ENCODE measurements at regions not wholly inside any gene's neighbourhood (a gene's known extent, or its start where the extent isn't known, plus 50 kb on each side); places are given as distances from the start of the nearest gene placed in this dataset.
"Not testable (repeated sequence)": the region's sequence is repeated elsewhere in the genome, so short reads cannot be mapped to it uniquely, and the experiment has no call there.

DNA sequence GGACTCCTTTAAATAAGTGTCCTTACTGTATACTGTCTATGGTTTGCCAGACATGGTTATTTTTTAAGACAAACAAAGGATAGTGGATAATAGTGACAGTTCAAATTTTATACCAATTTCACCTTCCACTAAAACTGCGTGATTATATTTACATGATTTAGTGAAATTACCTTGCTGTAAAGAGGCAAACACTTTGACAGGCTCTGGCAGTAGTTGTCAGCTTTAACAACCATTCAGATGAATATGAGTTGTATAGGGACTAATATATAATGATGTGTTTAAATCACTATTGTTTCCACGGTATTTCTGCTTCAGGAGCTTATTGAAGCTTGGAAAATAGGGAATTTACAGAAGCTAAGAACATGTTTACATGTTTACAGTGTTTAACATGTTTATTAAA, 1364.0 kb downstream of the FSCB start:
- DNase-seq: no peak

DNA sequence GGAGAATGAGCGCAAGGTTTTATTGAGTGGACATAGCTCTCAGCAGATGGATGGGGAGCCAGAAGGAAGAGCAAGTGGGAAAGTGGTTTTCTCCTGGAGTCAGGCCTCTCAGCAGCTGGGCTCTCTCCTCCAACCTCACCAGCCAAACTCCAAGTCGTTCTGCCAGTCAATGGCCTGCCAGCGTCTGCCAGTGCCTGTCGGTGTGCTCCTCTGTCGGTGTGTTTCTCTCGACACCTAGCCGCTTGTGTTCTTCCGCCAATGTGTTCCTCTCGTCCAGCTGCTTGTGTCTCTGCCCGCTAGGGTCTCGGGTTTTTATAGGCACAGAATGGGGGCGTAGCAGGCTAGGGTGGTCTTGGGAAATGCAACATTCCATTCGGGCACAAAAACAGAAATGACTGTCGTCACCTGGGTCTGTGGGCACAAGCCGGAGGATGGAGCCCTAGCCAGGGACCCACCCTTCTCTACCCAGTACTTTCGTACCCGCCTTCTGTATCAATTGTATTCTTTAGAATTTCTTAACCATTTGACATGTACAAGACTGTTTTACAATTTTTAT, 1365.4 kb downstream of the FSCB start:
- no peak for DNase-seq

DNA sequence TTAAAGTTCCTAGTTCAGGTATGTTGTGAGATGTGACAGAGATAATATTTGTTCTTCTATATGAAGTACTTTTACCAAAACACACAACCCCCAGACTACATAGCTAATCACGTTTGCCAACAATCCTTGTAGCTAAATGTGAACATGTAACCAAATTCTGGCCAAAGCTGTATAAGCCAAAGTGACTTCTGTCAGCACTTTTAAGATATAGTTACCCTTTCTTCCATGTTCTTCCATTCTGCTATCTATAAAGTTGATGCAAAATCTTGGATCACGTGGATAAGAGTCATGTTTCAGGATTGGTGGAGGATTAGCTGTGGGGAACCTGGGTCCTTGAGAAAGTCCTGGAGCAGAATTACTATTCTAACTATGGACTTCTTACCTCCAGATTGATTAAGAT, 1366.6 kb downstream of the FSCB start:
- no peak for DNase-seq

DNA sequence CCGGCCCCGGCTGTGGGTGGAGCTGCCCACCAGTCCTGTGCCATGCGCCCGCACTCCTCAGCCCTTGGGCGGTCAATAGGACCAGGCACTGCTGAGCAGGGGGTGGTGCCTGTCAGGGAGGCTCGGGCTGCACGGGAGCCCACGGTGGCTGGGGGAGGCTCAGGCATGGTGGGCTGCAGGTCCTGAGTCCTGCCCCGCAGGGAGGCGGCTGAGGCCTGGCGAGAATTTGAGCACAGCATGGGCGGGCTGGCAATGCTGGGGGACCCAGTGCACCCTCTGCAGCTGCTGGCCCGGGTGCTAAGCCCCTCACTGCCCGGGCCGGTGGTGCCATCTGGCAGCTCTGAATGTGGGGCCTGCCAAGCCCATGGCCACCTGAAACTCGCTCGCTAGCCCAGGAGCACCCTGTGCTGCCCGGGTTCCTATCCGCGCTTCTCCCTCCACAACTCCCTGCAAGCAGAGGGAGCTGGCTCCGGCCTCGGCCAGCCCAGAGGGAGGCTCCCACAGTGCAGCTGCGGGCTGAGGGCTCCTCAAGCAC, 1371.1 kb downstream of the FSCB start:
- no peak for DNase-seq

DNA sequence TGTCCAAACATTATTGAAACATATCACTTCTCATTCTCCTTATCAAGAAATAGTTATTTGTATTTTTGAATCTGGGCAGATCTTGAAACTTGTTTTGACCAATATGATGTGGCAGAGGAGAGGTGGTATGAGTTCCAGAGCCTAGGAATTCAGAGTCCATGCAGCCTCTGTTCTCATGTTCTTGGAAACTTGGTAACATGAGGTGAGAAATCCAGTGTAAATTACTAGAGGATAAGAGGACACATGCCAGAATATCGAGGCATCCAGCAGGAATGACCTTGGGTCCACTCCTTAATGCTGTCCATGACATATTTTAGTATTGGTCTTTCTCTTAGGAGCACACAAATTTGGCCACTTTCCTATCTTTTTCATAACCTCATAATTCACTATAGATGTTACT, 1374.6 kb downstream of the FSCB start:
- no peak for DNase-seq

DNA sequence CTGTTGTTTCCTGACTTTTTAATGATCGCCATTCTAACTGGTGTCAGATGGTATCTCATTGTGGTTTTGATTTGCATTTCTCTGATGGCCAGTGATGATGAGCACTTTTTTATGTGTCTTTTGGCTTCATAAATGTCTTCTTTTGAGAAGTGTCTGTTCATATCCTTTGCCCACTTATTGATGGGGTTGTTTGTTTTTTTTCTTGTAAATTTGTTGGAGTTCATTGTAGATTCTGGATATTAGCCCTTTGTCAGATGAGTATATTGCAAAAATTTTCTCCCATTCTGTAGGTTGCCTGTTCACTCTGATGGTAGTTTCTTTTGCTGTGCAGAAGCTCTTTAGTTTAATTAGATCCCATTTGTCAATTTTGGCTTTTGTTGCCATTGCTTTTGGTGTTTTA, 1378.7 kb downstream of the FSCB start:
- DNase-seq: not testable (repeated sequence)

DNA sequence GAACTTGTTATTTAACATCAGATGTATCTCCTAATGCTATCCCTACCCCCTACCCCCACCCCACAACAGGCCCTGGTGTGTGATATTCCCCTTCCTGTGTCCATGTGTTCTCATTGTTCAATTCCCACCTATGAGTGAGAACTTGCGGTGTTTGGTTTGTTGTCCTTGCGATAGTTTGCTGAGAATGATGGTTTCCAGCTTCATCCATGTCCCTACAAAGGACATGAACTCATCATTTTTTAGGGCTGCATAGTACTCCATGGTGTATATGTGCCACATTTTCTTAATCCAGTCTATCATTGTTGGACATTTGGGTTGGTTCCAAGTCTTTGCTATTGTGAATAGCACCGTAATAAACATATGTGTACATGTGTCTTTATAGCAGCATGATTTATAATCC, 1379.2 kb downstream of the FSCB start:
- DNase-seq: not testable (repeated sequence)

DNA sequence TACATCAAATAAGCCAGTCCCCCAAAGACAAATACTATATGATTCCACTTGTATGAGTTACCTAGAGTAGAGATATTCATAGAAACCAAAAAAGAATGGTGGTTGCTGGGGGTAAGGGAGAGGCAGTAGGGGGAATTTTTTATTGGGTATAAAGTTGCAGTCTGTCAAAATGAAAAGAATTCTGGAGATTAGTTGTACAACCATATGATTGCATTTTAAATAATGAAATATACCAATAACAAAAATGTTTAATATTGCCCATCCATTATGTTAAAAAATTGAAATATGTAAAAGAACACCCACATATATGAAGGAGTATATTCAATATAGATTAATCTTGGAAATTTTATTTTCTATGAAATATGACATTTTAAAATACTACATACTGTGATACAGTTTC, 1383.5 kb downstream of the FSCB start:
- no peak for DNase-seq

DNA sequence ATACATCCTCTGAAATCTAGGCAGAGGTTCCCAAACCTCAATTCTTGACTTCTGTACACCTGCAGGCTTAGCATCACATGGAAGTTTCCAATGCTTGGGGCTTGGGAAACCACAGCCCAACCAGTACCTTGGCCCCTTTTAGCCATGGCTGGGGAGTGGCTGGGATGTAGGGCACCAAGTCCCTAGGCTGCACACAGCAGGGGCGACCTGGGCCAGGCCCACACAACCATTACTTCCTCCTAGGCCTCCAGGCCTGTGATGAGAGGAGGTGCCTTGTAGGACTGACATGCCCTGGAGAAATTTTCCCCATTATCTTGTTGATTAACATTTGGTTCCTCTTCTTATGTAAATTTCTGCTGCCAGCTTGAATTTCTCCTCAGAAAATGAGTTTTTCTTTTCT, 1387.4 kb downstream of the FSCB start:
- DNase-seq: no peak

DNA sequence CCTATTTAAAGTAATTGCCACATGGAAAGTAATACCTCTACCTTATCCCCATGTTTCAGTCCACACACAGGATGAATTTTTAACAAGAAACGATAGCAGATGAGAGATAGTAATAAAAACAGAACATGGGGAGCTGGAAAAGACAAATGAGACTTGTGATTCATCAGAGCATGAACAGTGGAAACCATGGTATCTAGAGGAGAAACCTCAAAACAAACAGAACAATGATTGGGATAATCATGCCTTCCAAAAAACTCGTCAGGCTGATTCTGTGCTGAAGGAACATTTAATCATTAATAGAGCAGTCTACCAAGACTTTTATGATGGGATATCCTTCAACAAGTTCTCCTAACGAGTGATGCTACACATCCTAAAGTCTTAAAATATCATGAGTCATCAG, 1390.7 kb downstream of the FSCB start:
- no peak for DNase-seq

DNA sequence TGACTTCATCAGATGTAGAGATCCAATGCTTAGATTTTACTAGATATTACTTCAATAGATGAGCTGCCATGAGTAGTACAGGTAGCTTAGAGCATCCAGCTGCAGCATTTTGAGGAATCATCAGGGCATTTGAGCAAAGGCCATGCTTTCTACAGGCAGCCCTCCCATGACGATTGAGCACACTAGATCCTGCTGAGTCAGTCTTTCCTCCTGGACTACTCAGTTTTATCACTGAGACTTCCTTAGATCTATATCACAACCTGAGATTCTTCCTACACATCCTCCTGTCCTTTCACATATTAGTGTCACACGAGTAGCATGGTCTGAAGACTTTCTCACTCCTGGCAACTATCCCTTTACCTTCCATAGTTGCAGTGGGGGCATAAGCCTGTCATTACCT, 1401.8 kb downstream of the FSCB start:
- no peak for DNase-seq

DNA sequence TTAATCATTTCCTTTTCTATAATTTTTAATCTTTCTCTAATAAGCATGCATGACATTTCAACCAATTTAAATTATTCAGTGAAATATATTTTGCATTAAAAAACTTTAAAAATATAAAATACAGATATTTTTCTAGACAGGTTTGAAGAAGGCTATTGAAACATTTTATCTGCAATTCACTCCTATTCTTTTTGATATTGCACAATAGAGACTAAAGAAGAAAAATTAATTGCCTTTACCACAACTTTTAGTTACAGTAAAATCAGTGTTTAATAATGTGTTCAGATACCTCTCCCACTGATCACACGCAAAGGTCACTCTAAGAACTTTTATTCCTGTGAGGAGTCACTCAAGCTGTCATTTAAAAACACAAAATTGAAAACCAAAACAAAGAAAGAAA, 1416.7 kb downstream of the FSCB start:
- DNase-seq: no peak

DNA sequence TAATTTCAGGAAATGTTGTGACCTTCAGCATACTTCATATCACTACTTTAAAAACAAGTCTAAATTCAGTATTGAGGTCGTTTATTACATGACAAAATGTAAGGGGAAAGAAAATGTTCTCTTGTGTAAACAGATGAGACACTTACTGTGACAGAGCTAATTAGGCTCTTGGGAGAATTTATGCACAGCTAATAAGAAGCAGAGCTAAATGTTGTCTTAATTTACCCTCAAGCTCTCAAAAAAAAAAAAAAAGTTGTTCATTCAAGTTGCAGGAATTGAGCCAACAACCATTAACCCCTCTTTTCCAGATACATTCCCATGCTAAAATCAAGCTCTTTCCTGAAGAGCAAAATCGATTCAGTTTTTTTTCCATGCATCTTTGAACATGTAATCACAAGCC, 1419.4 kb downstream of the FSCB start:
- DNase-seq: no peak

DNA sequence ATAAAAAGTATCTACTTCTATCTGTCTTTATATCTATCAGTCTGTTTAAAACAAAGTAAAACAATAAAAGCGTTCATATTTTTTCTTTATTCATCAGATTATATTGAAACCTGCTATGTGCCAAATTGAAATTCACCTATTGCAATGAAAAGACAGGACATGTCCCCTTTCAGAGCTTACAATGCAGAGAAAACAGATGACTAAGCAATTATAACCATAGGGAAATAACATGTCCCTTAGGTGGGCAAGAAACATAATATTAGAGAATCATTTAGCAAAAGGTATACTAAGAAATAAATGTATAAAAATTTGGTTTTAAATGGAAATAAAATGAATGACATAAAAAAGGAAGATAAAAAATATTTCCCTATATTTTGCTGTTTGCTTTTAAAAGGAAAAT, 1421.3 kb downstream of the FSCB start:
- no peak for DNase-seq

DNA sequence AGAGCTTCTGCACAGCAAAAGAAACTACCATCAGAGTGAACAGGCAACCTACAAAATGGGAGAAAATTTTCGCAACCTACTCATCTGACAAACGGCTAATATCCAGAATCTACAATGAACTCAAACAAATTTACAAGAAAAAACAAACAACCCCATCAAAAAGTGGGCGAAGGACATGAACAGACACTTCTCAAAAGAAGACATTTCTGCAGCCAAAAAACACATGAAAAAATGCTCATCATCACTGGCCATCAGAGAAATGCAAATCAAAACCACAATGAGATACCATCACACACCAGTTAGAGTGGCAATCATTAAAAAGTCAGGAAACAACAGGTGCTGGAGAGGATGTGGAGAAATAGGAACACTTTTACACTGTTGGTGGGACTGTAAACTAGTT, 1439.7 kb downstream of the FSCB start:
- DNase-seq: not testable (repeated sequence)

DNA sequence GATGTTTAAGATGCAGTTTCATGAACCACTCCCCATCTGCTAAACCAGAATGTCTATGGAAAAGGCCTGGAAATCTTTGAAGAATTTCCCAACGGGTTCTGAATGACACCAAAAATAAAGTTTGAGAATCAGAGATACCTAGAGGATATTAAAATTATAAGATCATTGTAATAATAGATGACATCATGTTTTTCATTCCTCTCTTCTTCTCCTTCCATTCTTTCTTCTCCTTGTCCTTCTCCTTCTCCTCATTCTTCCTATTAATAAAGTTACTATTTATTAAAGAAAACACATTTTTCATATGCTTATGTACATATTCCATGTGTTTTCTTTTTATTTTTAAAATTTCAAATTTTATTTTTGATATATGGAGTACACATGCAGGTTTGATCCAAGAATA, 1449.4 kb downstream of the LRFN5 start:
- no peak for DNase-seq

DNA sequence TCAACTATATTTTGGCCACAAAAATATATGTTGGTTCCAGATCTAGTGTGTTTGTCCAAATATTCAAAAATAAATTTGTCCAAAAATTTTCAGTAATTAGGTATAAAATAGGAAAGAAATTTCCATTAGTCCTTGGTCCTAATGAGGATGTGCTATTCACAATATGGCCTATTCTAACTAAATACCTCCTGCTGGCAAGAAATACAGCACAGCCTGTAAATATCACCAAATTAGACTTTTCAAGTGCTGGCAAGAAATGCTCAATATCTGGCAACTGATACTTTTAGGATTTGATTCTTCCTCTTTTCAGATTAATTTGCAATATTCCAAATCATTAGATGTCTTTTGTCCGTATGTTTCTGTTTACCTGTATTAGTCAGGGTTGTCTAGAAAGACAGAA, 1446.2 kb downstream of the LRFN5 start:
- DNase-seq: no peak

DNA sequence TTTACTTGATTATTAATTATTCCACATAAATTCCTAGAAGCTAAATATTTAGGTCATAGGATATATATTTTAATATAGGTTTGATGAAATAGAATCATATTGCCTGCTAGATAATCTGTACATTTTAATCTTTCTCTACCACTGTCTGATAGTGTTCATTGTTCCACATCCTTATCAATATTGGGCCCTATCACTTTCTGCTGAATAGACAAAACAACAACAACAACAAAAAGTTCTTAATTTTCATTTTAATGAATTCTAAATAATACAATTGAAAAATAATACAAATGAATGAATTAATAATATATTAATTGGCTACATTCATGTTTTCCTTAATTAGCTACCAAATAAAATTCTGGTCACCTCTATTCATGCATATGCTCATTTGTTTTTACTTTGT, 1437.2 kb downstream of the LRFN5 start:
- no peak for DNase-seq

DNA sequence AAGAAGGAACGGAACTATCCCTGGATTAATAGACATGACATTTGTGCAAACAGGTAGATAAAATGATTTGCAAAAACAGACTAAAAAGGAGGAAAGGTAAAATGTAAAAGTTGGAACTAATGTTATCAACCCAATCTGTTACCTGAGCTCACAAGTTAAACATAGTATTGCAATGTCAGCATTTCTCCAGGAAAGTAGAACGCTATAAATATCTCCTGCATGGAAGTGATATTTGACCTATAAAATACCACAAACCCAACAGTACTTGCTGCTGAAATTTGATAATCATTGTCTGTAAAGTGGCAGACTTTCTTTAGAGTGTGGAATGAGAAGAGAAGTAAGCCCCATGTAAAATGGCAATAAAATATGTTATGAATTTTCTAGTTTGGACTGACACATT, 1435.7 kb downstream of the LRFN5 start:
- no peak for DNase-seq

DNA sequence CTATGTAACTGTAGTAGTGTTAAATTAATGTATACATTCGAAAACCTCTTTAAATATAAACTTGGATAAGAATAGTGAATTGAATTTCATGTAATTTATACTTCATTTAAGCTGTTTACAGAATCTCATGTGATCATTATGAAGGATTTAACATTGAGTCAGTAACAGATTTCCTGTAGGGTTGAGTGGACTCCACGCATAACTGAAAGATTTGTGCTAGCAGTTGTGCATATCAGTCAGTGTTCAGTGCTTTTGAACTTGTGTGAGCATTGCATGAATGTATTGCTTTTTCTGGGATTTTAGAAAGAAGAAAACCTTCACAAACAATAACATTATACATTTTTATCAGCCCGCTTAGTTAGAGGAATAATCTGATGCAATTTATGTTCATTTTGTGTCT, 1435.3 kb downstream of the LRFN5 start:
- DNase-seq: no peak

DNA sequence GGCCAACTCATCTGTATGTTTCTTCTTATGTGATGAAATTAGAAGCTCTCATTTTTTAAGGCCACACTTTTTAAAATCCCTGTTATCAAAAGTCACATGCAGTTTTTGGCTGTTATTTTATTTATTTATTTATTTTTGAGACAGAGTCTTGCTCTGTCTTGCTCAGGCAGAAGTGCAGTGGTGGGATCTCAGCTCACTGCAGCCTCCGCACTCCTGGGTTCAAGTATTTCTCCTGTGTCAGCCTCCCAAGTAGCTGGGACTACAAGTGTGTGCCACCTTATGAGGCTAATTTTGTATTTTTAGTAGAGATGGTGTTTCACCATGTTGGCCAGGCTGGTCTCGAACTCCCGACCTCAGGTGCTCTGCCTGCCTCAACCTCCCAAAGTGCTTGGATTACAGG, 1434.5 kb downstream of the LRFN5 start:
- DNase-seq: no peak

DNA sequence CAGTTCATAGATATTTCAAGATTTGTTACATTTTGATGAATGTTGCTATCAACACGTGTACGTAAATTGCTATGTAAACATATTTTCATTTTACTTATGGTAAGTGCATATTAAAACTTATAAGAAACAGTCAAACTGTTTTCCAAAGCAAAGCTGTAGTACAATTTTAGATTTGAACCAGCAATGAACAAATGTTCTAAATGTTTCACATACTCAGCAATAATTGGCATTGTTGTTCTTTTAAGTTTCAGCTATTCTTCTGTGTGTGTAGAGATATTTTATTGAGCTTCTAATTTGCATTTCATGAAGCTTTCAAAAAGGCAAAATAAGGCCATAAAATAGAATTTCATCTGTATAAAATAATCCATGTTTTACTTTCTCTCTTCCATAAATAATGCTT, 1433.2 kb downstream of the LRFN5 start:
- DNase-seq: no peak

DNA sequence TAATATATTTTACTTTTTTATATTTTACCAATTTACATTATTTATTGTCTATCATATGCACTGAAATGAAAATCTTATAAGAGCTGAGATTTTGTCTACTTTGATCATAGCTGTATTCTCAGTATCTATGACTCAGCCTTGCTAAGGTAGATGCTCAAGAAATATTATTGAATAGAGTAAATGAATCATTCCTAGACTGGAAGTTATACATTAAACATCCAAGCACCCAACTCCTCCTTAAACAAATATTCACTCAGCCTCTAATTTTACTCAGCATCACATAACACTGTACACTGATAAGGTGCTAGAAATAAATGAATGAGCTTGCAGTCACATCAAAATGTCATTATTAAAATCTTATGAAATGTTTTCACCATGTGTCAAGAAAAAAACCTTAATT, 1424.9 kb downstream of the LRFN5 start:
- DNase-seq: no peak

DNA sequence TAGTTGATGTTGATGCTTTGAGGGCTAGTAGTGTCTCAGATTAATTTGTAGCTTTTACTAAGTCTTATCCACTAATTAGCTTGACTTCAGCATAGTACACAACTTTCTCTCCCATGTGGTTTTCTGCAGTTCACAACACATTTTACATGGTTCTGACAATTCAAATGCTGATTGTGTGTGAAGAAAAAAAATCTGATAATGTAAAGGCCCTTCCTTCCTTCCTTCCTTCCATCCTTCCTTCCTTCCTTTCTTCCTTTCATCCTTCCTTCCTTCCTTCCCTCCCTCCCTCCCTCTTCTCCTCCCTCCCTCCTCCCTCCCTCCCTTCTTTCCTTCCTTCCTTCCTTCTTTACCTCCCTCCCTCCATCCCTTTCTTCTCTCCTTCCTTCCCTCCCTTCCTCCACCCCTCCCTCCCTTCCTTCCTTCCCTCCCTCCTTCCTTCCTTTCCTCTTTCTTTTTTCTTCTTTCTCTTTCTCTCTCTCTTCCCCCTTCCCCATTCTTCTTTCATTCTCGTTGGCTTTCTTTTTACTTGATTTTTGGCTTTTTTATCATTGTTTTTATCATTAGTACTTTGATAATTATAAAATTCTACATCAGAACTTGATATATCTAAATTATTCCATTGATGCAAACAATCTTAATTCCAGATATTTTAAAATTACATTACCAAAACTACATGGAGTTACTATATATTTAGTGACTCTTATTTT, 1415.6 kb downstream of the LRFN5 start:
- no peak for DNase-seq

DNA sequence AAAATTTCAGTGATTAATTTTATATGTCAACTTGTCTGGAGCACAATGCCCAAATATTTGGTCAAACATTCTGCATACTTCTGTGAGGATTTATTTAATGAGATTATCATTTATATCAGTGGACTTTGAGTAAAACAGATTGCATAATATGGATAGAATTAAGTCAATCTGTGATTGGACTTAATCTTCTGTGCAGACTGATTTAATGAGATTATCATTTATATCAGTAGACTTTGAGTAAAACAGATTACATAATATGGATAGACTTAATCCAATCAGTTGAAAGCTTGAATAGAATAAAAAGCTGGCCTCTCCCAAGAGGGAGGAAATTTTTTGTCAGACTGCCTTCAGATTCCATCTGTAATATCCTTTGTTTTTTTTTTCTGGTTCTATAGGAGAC, 1413.2 kb downstream of the LRFN5 start:
- DNase-seq: no peak

All from suppressor macrophage treated with lipopolysaccharide for 1 hour (primary cell).